Liver (tissue), 8 donors: ENCODE measurements at regions not wholly inside any gene's neighbourhood (a gene's known extent, or its start where the extent isn't known, plus 50 kb on each side); places are given as distances from the start of the nearest gene placed in this dataset.

Experiments
- DNase-seq: peaks from one replicate; pipeline ENCODE4 v3.0.0-alpha.2; 2017; ENCODE audit warnings: low spot score
- H3K27ac ChIP-seq, 2 donors: one replicate each; pipeline ENCODE4 v1.7.0; 2013; ENCODE audit warnings: inconsistent platforms in 2 of 2, low read length in 2 of 2, control low read depth in 1 of 2, low read depth in 1 of 2, mild to moderate bottlenecking in 1 of 2
- H3K27me3 ChIP-seq, 4 donors: one replicate each; pipeline versions ENCODE4 v1.6.1 to v1.7.0; 2013; ENCODE audit warnings: low read length in 3 of 4, inconsistent platforms in 1 of 4, mild to moderate bottlenecking in 1 of 4, moderate library complexity in 1 of 4; ENCODE audit not compliant: control insufficient read depth in 4 of 4, insufficient read depth in 4 of 4
- H3K36me3 ChIP-seq, 4 donors: one replicate each; pipeline versions ENCODE4 v1.6.1 to v1.7.0; 2013; ENCODE audit warnings: low read length in 3 of 4, mild to moderate bottlenecking in 3 of 4, low read depth in 1 of 4, moderate library complexity in 1 of 4; ENCODE audit not compliant: control insufficient read depth in 4 of 4, insufficient read depth in 3 of 4
- H3K4me1 ChIP-seq, 4 donors: one replicate each; pipeline versions ENCODE4 v1.6.1 to v1.7.0; 2013; ENCODE audit warnings: low read length in 3 of 4, mild to moderate bottlenecking in 3 of 4, moderate library complexity in 1 of 4; ENCODE audit not compliant: control insufficient read depth in 4 of 4, insufficient read depth in 4 of 4
- H3K4me3 ChIP-seq, 3 donors: one replicate each; pipeline versions ENCODE4 v1.6.1 to v1.7.0; 2013; ENCODE audit warnings: low read length in 3 of 3, control low read depth in 1 of 3, low read depth in 1 of 3, mild to moderate bottlenecking in 1 of 3
- H3K9ac ChIP-seq, 2 donors: one replicate each; pipeline ENCODE4 v1.7.0; 2013; ENCODE audit warnings: low read length in 2 of 2, mild to moderate bottlenecking in 2 of 2, moderate library complexity in 2 of 2, control low read depth in 1 of 2, low read depth in 1 of 2
- H3K9me3 ChIP-seq, 4 donors: one replicate each; pipeline versions ENCODE4 v1.6.1 to v1.7.0; 2013; ENCODE audit warnings: low read length in 3 of 4; ENCODE audit not compliant: control insufficient read depth in 4 of 4
- ATF3 ChIP-seq: IDR thresholded peaks from 2 replicates; pipeline ENCODE4 v1.6.1; 2016; ENCODE audit warnings: antibody characterized with exemption
- CTCF ChIP-seq: fragments of 150-350 bp; IDR thresholded peaks from 2 replicates; pipeline ENCODE4 v1.5.1; 2017; ENCODE audit warnings: improper control_type of control experiment, low read depth, low read length; ENCODE audit not compliant: missing input control
- EGR1 ChIP-seq, 2 donors: IDR thresholded peaks; 2 replicates each; pipeline ENCODE4 v1.6.1; 2016 to 2018; ENCODE audit warnings: antibody characterized with exemption in 2 of 2, low read depth in 2 of 2
- FOXA1 ChIP-seq: IDR thresholded peaks from 2 replicates; pipeline ENCODE4 v1.6.1; 2016; ENCODE audit warnings: antibody characterized with exemption
- FOXA2 ChIP-seq: IDR thresholded peaks from 2 replicates; pipeline ENCODE4 v1.6.1; 2016; ENCODE audit warnings: antibody characterized with exemption
- GABPA ChIP-seq, 2 donors: IDR thresholded peaks in 1 of 2; conservative IDR thresholded peaks in 1 of 2; 2 replicates each; pipeline ENCODE4 v1.6.1; 2016; ENCODE audit warnings: antibody characterized with exemption in 2 of 2, mild to moderate bottlenecking in 1 of 2, moderate library complexity in 1 of 2
- HNF4A ChIP-seq, 2 donors: conservative IDR thresholded peaks; 2 replicates each; pipeline ENCODE4 v1.6.1; 2016; ENCODE audit warnings: antibody characterized with exemption in 2 of 2, mild to moderate bottlenecking in 2 of 2
- HNF4G ChIP-seq: IDR thresholded peaks from 2 replicates; pipeline ENCODE4 v1.6.1; 2016; ENCODE audit warnings: antibody characterized with exemption
- JUND ChIP-seq, 2 donors: IDR thresholded peaks; 2 replicates each; pipeline ENCODE4 v1.6.1; 2016; ENCODE audit warnings: antibody characterized with exemption in 2 of 2
- NR2F2 ChIP-seq: IDR thresholded peaks from 2 replicates; pipeline ENCODE4 v1.6.1; 2016; ENCODE audit warnings: antibody characterized with exemption
- RAD21 ChIP-seq, 2 donors: IDR thresholded peaks; 2 replicates each; pipeline ENCODE4 v1.6.1; 2016; ENCODE audit warnings: antibody characterized with exemption in 2 of 2, mild to moderate bottlenecking in 2 of 2
- REST ChIP-seq: IDR thresholded peaks from 2 replicates; pipeline ENCODE4 v1.6.1; 2016; ENCODE audit warnings: antibody characterized with exemption, mild to moderate bottlenecking
- RXRA ChIP-seq, 2 donors: IDR thresholded peaks; 2 replicates each; pipeline ENCODE4 v1.6.1; 2017 to 2018; ENCODE audit warnings: antibody characterized with exemption in 2 of 2, mild to moderate bottlenecking in 1 of 2
- SP1 ChIP-seq: IDR thresholded peaks from 2 replicates; pipeline ENCODE4 v1.6.1; 2018; ENCODE audit warnings: antibody characterized with exemption, mild to moderate bottlenecking
- TAF1 ChIP-seq: conservative IDR thresholded peaks from 2 replicates; pipeline ENCODE4 v1.6.1; 2016; ENCODE audit warnings: antibody characterized with exemption, mild to moderate bottlenecking
- YY1 ChIP-seq: IDR thresholded peaks from 2 replicates; pipeline ENCODE4 v1.6.1; 2016; ENCODE audit warnings: antibody characterized with exemption, mild to moderate bottlenecking
- ZBTB33 ChIP-seq: IDR thresholded peaks from 2 replicates; pipeline ENCODE4 v1.6.1; 2016; ENCODE audit warnings: antibody characterized with exemption
- WGBS: extraction: QIAGEN DNeasy Blood & Tissue Kit; methylation state at CpG from one replicate; pipeline ENCODE4 v1.1.7; 2013; 5-methylcytosine and 5-hydroxymethylcytosine counted together
- donor health status: healthy.
- donor health status: healthy.
- donor health status: healthy.
- donor health status: healthy.
- donor health status: healthy.

GRCh38 chr4:186906722-186907121, 183.1 kb upstream of the FAT1 start:
- Histone ChIP-seq H3K9ac (no peak overlapping the region), H3K4me3 (no peak overlapping the region), H3K36me3 (no peaks in the 10 kb centered on the region), H3K27ac (no peak overlapping the region), H3K27me3 (no peaks in the 10 kb centered on the region), H3K4me1 (peaks cover 0 to 21% (median 3%) of the 10 kb centered on the region in 4 donors), H3K9me3 (no peaks in the 10 kb centered on the region)
- 95% methylated on average over 12 of the region's 12 CpGs for WGBS
- TF ChIP-seq SP1 (no peak), FOXA2 (no peak), TAF1 (no peak), EGR1 (IDR thresholded peaks at IDR 0.05; ENCODE audit: low read depth in 2 of 2) (no peak), CTCF (no peak), HNF4A (conservative IDR thresholded peaks at IDR 0.05) (no peak), REST (no peak), RXRA (IDR thresholded peaks at IDR 0.05) (no peak), HNF4G (no peak), GABPA (IDR thresholded peaks at IDR 0.05 in 1 of 2, conservative IDR thresholded peaks at IDR 0.05 in 1 of 2) (no peak), RAD21 (IDR thresholded peaks at IDR 0.05) (no peak), NR2F2 (no peak), ATF3 (no peak), FOXA1 (no peak), JUND (IDR thresholded peaks at IDR 0.05) (no peak), YY1 (no peak)
- no peak for DNase-seq

GRCh38 chr4:186910385-186910784, 186.7 kb upstream of the FAT1 start:
- H3K4me3 ChIP-seq: no peak overlapping the region
- peaks cover 0 to 3% (median 0%) of the 10 kb centered on the region in 4 donors for H3K4me1 ChIP-seq
- no peaks in the 10 kb centered on the region for H3K9me3 ChIP-seq
- no peaks in the 10 kb centered on the region for H3K27me3 ChIP-seq
- no peak overlapping the region for H3K9ac ChIP-seq
- DNase-seq: no peak
- WGBS: 34% methylated on average over 1 of the region's 1 CpG
- H3K27ac ChIP-seq: no peak overlapping the region
- no peaks in the 10 kb centered on the region for H3K36me3 ChIP-seq
- TF ChIP-seq ZBTB33: no peak
- TF ChIP-seq JUND (IDR thresholded peaks at IDR 0.05): peak in 1 of 2 donors; percentile 46
- no peak for TF ChIP-seq REST
- no peak for TF ChIP-seq TAF1
- no peak for TF ChIP-seq YY1
- TF ChIP-seq EGR1 (IDR thresholded peaks at IDR 0.05; ENCODE audit: low read depth in 2 of 2): no peak
- TF ChIP-seq CTCF: no peak
- TF ChIP-seq NR2F2: no peak
- peak; percentile 41 to 51 for TF ChIP-seq RAD21 (IDR thresholded peaks at IDR 0.05)
- no peak for TF ChIP-seq ATF3
- TF ChIP-seq FOXA2: no peak
- no peak for TF ChIP-seq HNF4G
- no peak for TF ChIP-seq SP1
- TF ChIP-seq FOXA1: no peak
